Neuron (in vitro differentiated cells): ENCODE measurements at regions not wholly inside any gene's neighbourhood (a gene's known extent, or its start where the extent isn't known, plus 50 kb on each side); places are given as distances from the start of the nearest gene placed in this dataset.
"Not testable (repeated sequence)": the region's sequence is repeated elsewhere in the genome, so short reads cannot be mapped to it uniquely, and the experiment has no call there.

Experiments used
- H2AFZ ChIP-seq: one replicate; pipeline ENCODE4 v1.6.1; 2013; ENCODE audit warnings: low read depth, mild to moderate bottlenecking, inconsistent platforms, low read length, moderate library complexity
- H3K27me3 ChIP-seq: one replicate; pipeline ENCODE4 v1.6.1; 2013; ENCODE audit warnings: low read length; ENCODE audit not compliant: insufficient read depth
- H3K36me3 ChIP-seq: one replicate; pipeline ENCODE4 v1.6.1; 2013; ENCODE audit warnings: low read length; ENCODE audit not compliant: insufficient read depth
- H3K4me1 ChIP-seq: one replicate; pipeline ENCODE4 v1.6.1; 2013; ENCODE audit warnings: low read length; ENCODE audit not compliant: insufficient read depth
- H3K4me3 ChIP-seq: 2 replicates; pipeline ENCODE4 v1.5.1; 2013; ENCODE audit warnings: mild to moderate bottlenecking, low read length, moderate library complexity
- H3K9me3 ChIP-seq: one replicate; pipeline ENCODE4 v1.6.1; 2013; ENCODE audit warnings: low read length

- Histone ChIP-seq H3K4me3 (no peak overlapping the region), H3K36me3 (no peaks in the 10 kb centered on the region), H3K9me3 (no peaks in the 10 kb centered on the region), H3K27me3 (peaks cover 5% of the 10 kb centered on the region), H2AFZ (no peak overlapping the region), H3K4me1 (no peaks in the 10 kb centered on the region)
Observed at GRCh38 chr6:27782748-27783147, 129.4 kb downstream of the OR2B2 start.

GRCh38 chr6:27778625-27779417 is 133.4 kb downstream of the OR2B2 start:
- Histone ChIP-seq H2AFZ (no peak overlapping the region), H3K36me3 (no peaks in the 10 kb centered on the region), H3K4me1 (no peaks in the 10 kb centered on the region), H3K4me3 (no peak overlapping the region), H3K9me3 (no peaks in the 10 kb centered on the region), H3K27me3 (peaks cover 7% of the 10 kb centered on the region)

- no peaks in the 10 kb centered on the region for H3K9me3 ChIP-seq
- H3K27me3 ChIP-seq, result peaks cover 7% of the 10 kb centered on the region
- no peaks in the 10 kb centered on the region for H3K4me1 ChIP-seq
- no peaks in the 10 kb centered on the region for H3K36me3 ChIP-seq
- no peak overlapping the region for H2AFZ ChIP-seq
- no peak overlapping the region for H3K4me3 ChIP-seq
Observed at GRCh38 chr6:27777614-27778355, 134.4 kb downstream of the OR2B2 start.

- H2AFZ ChIP-seq, result no peak overlapping the region
- H3K4me3 ChIP-seq, result no peak overlapping the region
- no peaks in the 10 kb centered on the region for H3K36me3 ChIP-seq
- H3K9me3 ChIP-seq, result no peaks in the 10 kb centered on the region
- H3K4me1 ChIP-seq, result no peaks in the 10 kb centered on the region
- H3K27me3 ChIP-seq, result peaks cover 5% of the 10 kb centered on the region
Observed at GRCh38 chr6:27777126-27777525, 135.1 kb downstream of the OR2B2 start.

GRCh38 chr6:27776504-27776903 is 135.7 kb downstream of the OR2B2 start:
- no peak overlapping the region for H2AFZ ChIP-seq
- no peaks in the 10 kb centered on the region for H3K9me3 ChIP-seq
- no peaks in the 10 kb centered on the region for H3K4me1 ChIP-seq
- H3K36me3 ChIP-seq, result no peaks in the 10 kb centered on the region
- H3K4me3 ChIP-seq, result no peak overlapping the region
- peaks cover 5% of the 10 kb centered on the region for H3K27me3 ChIP-seq

- Histone ChIP-seq H3K27me3 (peaks cover 9% of the 10 kb centered on the region), H3K9me3 (no peaks in the 10 kb centered on the region), H3K4me1 (no peaks in the 10 kb centered on the region), H2AFZ (no peak overlapping the region), H3K36me3 (no peaks in the 10 kb centered on the region), H3K4me3 (no peak overlapping the region)
Observed at GRCh38 chr6:27775796-27776184, 136.4 kb downstream of the OR2B2 start.

GRCh38 chr6:27775138-27775795 is 136.9 kb downstream of the OR2B2 start:
- H3K36me3 ChIP-seq, H2AFZ ChIP-seq, H3K9me3 ChIP-seq, H3K4me3 ChIP-seq, H3K4me1 ChIP-seq, H3K27me3 ChIP-seq: not testable (repeated sequence)

GRCh38 chr6:27774264-27774600 is 138.0 kb downstream of the OR2B2 start:
- not testable (repeated sequence) for H3K4me1 ChIP-seq, H3K36me3 ChIP-seq, H3K27me3 ChIP-seq, H3K9me3 ChIP-seq, H2AFZ ChIP-seq, H3K4me3 ChIP-seq

GRCh38 chr6:27773542-27774263 is 138.5 kb downstream of the OR2B2 start:
- not testable (repeated sequence) for H3K36me3 ChIP-seq, H3K4me1 ChIP-seq, H3K4me3 ChIP-seq, H2AFZ ChIP-seq, H3K9me3 ChIP-seq
- H3K27me3 ChIP-seq, result peaks cover 13% of the 10 kb centered on the region

- H3K9me3 ChIP-seq, result no peaks in the 10 kb centered on the region
- H3K36me3 ChIP-seq, result no peaks in the 10 kb centered on the region
- H3K4me1 ChIP-seq, result no peaks in the 10 kb centered on the region
- peaks cover 16% of the 10 kb centered on the region for H3K27me3 ChIP-seq
- H2AFZ ChIP-seq, result peak overlapping the region; percentile 78
- H3K4me3 ChIP-seq, result peak overlapping the region; percentile 38
Observed at GRCh38 chr6:27772261-27773001, 139.8 kb downstream of the OR2B2 start.

- Histone ChIP-seq H2AFZ (no peak overlapping the region), H3K9me3 (no peaks in the 10 kb centered on the region), H3K4me3 (no peak overlapping the region), H3K27me3 (peaks cover 14% of the 10 kb centered on the region), H3K36me3 (no peaks in the 10 kb centered on the region), H3K4me1 (no peaks in the 10 kb centered on the region)
Observed at GRCh38 chr6:27771235-27771634, 141.0 kb downstream of the OR2B2 start.

- H3K27me3 ChIP-seq, result peaks cover 14% of the 10 kb centered on the region
- no peak overlapping the region for H3K4me3 ChIP-seq
- no peak overlapping the region for H2AFZ ChIP-seq
Observed at GRCh38 chr6:27770724-27771123, 141.5 kb downstream of the OR2B2 start.

More at GRCh38 chr6:27770724-27771123, 141.5 kb downstream of the OR2B2 start:
- Histone ChIP-seq H3K4me1 (no peaks in the 10 kb centered on the region), H3K9me3 (no peaks in the 10 kb centered on the region), H3K36me3 (no peaks in the 10 kb centered on the region)
